ENCODE measurements at regions not wholly inside any gene's neighbourhood (a gene's known extent, or its start where the extent isn't known, plus 50 kb on each side); places are given as distances from the start of the nearest gene placed in this dataset.
"Not testable (repeated sequence)": the region's sequence is repeated elsewhere in the genome, so short reads cannot be mapped to it uniquely, and the experiment has no call there.

GRCh38 chr4:9505341-9505740 lies 61.1 kb downstream of the DEFB131A start:
- H3K27ac Mint-ChIP-seq; ATAC-seq; H3K4me3 Mint-ChIP-seq; DNase-seq (ENCODE audit: low spot score); H3K9me3 Mint-ChIP-seq; H3K36me3 Mint-ChIP-seq; H3K4me1 Mint-ChIP-seq (ENCODE audit: low read depth in 2 of 2); H3K27me3 Mint-ChIP-seq: not testable (repeated sequence)

GRCh38 chr4:9506672-9507071 lies 62.5 kb downstream of the DEFB131A start:
- H3K9me3 Mint-ChIP-seq; H3K36me3 Mint-ChIP-seq; H3K4me1 Mint-ChIP-seq (ENCODE audit: low read depth in 2 of 2); H3K27me3 Mint-ChIP-seq; DNase-seq (ENCODE audit: low spot score); H3K4me3 Mint-ChIP-seq; ATAC-seq; H3K27ac Mint-ChIP-seq: not testable (repeated sequence)

GRCh38 chr4:9512941-9513340 lies 68.7 kb downstream of the DEFB131A start:
- not testable (repeated sequence) for DNase-seq (ENCODE audit: low spot score); H3K36me3 Mint-ChIP-seq; H3K9me3 Mint-ChIP-seq; H3K4me3 Mint-ChIP-seq; H3K27ac Mint-ChIP-seq; H3K4me1 Mint-ChIP-seq (ENCODE audit: low read depth in 2 of 2); ATAC-seq
- H3K27me3 Mint-ChIP-seq: peaks cover 0 to 25% of the 10 kb centered on the region in 2 donors

GRCh38 chr4:9519631-9520030 lies 75.4 kb downstream of the DEFB131A start:
- H3K4me1 Mint-ChIP-seq (ENCODE audit: low read depth in 2 of 2); H3K9me3 Mint-ChIP-seq: not testable (repeated sequence)

GRCh38 chr4:9522903-9523302 lies 78.7 kb downstream of the DEFB131A start:
- not testable (repeated sequence) for H3K36me3 Mint-ChIP-seq; H3K4me1 Mint-ChIP-seq (ENCODE audit: low read depth in 2 of 2); H3K9me3 Mint-ChIP-seq; H3K27ac Mint-ChIP-seq; H3K27me3 Mint-ChIP-seq; ATAC-seq; H3K4me3 Mint-ChIP-seq; DNase-seq (ENCODE audit: low spot score)

More at GRCh38 chr4:9519631-9520030, 75.4 kb downstream of the DEFB131A start:
- ATAC-seq; H3K4me3 Mint-ChIP-seq; DNase-seq (ENCODE audit: low spot score); H3K36me3 Mint-ChIP-seq; H3K27ac Mint-ChIP-seq: not testable (repeated sequence)
- H3K27me3 Mint-ChIP-seq: peaks cover 0 to 16% of the 10 kb centered on the region in 2 donors

- not testable (repeated sequence) for H3K4me1 Mint-ChIP-seq (ENCODE audit: low read depth in 2 of 2); DNase-seq (ENCODE audit: low spot score); H3K36me3 Mint-ChIP-seq; H3K27ac Mint-ChIP-seq; ATAC-seq; H3K9me3 Mint-ChIP-seq; H3K4me3 Mint-ChIP-seq
- peaks cover 15 to 17% of the 10 kb centered on the region in 2 donors for H3K27me3 Mint-ChIP-seq
Measured at GRCh38 chr4:9524406-9524805, 80.2 kb downstream of the DEFB131A start.

GRCh38 chr4:9532134-9532862 lies 88.1 kb downstream of the DEFB131A start:
- DNase-seq (ENCODE audit: low spot score) (peak; percentile 76), ATAC-seq (peak; percentile 73 to 78)
- Mint-ChIP-seq H3K4me1 (ENCODE audit: low read depth in 2 of 2) (peaks cover 0 to 10% of the 10 kb centered on the region in 2 donors), H3K27me3 (peaks cover 25 to 30% of the 10 kb centered on the region in 2 donors), H3K4me3 (peak overlapping the region; percentile 81)
- H3K36me3 Mint-ChIP-seq, H3K27ac Mint-ChIP-seq, H3K9me3 Mint-ChIP-seq: not testable (repeated sequence)

- ATAC-seq; H3K9me3 Mint-ChIP-seq; H3K27ac Mint-ChIP-seq; H3K36me3 Mint-ChIP-seq; DNase-seq (ENCODE audit: low spot score): not testable (repeated sequence)
- H3K27me3 Mint-ChIP-seq: peaks cover 24 to 30% of the 10 kb centered on the region in 2 donors
- H3K4me3 Mint-ChIP-seq: peak overlapping the region; percentile 81
- peaks cover 0 to 10% of the 10 kb centered on the region in 2 donors for H3K4me1 Mint-ChIP-seq (ENCODE audit: low read depth in 2 of 2)
Measured at GRCh38 chr4:9532863-9533192, 88.6 kb downstream of the DEFB131A start.

GRCh38 chr4:9537101-9537500 lies 92.9 kb downstream of the DEFB131A start:
- not testable (repeated sequence) for H3K4me1 Mint-ChIP-seq (ENCODE audit: low read depth in 2 of 2); H3K27me3 Mint-ChIP-seq; H3K36me3 Mint-ChIP-seq; DNase-seq (ENCODE audit: low spot score); H3K9me3 Mint-ChIP-seq; H3K4me3 Mint-ChIP-seq; H3K27ac Mint-ChIP-seq; ATAC-seq

GRCh38 chr4:9539939-9540520 lies 95.8 kb downstream of the DEFB131A start:
- H3K4me1 Mint-ChIP-seq (ENCODE audit: low read depth in 2 of 2); H3K27ac Mint-ChIP-seq: not testable (repeated sequence)

GRCh38 chr4:9541388-9541915 lies 97.2 kb downstream of the DEFB131A start:
- H3K36me3 Mint-ChIP-seq; H3K27me3 Mint-ChIP-seq; DNase-seq (ENCODE audit: low spot score); H3K4me3 Mint-ChIP-seq; H3K9me3 Mint-ChIP-seq; H3K4me1 Mint-ChIP-seq (ENCODE audit: low read depth in 2 of 2); H3K27ac Mint-ChIP-seq; ATAC-seq: not testable (repeated sequence)

More at GRCh38 chr4:9539939-9540520, 95.8 kb downstream of the DEFB131A start:
- DNase-seq (ENCODE audit: low spot score); ATAC-seq; H3K36me3 Mint-ChIP-seq; H3K4me3 Mint-ChIP-seq; H3K9me3 Mint-ChIP-seq; H3K27me3 Mint-ChIP-seq: not testable (repeated sequence)

GRCh38 chr4:9544851-9545250 lies 100.6 kb downstream of the DEFB131A start:
- H3K4me1 Mint-ChIP-seq (ENCODE audit: low read depth in 2 of 2); H3K27me3 Mint-ChIP-seq; DNase-seq (ENCODE audit: low spot score); H3K36me3 Mint-ChIP-seq; H3K9me3 Mint-ChIP-seq; ATAC-seq; H3K27ac Mint-ChIP-seq; H3K4me3 Mint-ChIP-seq: not testable (repeated sequence)

GRCh38 chr4:9547470-9547869 lies 103.3 kb downstream of the DEFB131A start:
- not testable (repeated sequence) for H3K27ac Mint-ChIP-seq; ATAC-seq; H3K36me3 Mint-ChIP-seq; H3K4me1 Mint-ChIP-seq (ENCODE audit: low read depth in 2 of 2); DNase-seq (ENCODE audit: low spot score); H3K9me3 Mint-ChIP-seq; H3K4me3 Mint-ChIP-seq; H3K27me3 Mint-ChIP-seq

- ATAC-seq; H3K36me3 Mint-ChIP-seq; DNase-seq (ENCODE audit: low spot score); H3K4me3 Mint-ChIP-seq; H3K4me1 Mint-ChIP-seq (ENCODE audit: low read depth in 2 of 2); H3K27ac Mint-ChIP-seq; H3K27me3 Mint-ChIP-seq; H3K9me3 Mint-ChIP-seq: not testable (repeated sequence)
Measured at GRCh38 chr4:9556076-9556475, 111.9 kb downstream of the DEFB131A start.

All from natural killer cell treated with Interleukin-12 subunit alpha and Interleukin-12 subunit beta and Interleukin-15 and Interleukin-18, amount 100 ng/mL, for 72 hours (primary cell).